HG03280 (cell line): ENCODE measurements at regions not wholly inside any gene's neighbourhood (a gene's known extent, or its start where the extent isn't known, plus 50 kb on each side); places are given as distances from the start of the nearest gene placed in this dataset.
"Not testable (repeated sequence)": the region's sequence is repeated elsewhere in the genome, so short reads cannot be mapped to it uniquely, and the experiment has no call there.

ENCODE experiments used
- ATAC-seq: cut with Tn5 transposase; IDR thresholded peaks from one replicate; pipeline ENCODE4 v1.9.1; 2021; ENCODE audit warnings: mild to moderate bottlenecking, moderate library complexity; ENCODE audit not compliant: unreplicated experiment

DNA sequence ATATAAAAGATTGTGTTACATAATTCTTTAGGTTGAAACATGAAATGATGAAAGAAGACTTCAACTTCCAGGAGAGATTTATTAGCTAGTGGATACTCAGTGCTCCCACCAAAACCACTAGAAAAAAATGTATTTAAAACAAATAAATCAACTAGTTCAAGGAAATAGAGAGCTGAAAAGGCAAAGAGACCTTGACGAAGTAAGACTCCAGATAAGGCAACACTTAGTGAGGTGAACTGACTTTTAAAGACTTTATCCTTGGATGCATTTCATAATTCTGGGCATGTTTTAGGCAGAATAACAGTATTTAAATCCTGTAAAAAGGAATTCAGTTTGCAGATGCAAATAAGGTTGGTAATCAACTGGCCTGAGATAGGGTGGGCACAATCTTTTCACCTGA lies 1150.7 kb downstream of the FSCB start:
- ATAC-seq: no peak

DNA sequence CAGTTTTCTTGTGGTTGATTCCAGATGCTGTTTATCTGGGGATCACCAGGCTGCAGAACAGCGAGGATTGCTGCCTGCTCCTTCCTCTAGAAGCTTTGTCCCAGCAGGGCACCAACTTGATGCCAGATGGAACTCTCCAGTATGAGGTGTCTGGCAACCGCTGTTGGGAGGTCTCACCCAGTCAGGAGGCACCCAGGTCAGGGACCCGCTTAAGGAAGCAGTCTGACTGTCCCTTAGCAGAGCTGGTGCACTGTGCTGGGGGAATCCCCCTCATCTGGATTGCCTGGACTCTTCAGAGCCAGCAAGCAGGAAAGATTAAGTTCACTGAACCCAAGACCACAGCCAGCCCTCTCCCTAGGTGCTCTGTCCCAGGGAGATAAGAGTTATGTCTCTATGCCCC lies 1165.2 kb downstream of the FSCB start:
- no peak for ATAC-seq

- no peak for ATAC-seq
Measured at GRCh38 chr14:43338713-43339112, 1168.4 kb downstream of the FSCB start.

DNA sequence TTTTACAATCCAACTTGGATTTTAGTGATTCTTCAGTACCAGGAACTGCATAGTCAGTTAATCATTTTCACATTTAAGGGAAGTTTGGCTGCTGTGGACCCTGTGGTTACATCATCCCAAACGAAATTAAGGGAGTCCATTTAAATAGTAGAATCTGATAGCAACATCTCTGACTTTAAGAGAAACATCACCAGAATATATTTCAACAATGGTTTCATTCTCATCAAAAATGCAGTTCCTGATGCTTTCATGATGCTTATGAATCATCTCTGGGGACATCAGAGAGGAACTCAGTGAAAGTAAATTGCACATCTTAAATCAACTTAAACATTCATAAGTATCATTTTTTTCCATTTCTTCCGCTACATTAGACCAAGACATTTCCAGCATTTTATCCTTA lies 1170.7 kb downstream of the FSCB start:
- no peak for ATAC-seq

GRCh38 chr14:43326501-43327407 lies 1180.3 kb downstream of the FSCB start:
- ATAC-seq: not testable (repeated sequence)

DNA sequence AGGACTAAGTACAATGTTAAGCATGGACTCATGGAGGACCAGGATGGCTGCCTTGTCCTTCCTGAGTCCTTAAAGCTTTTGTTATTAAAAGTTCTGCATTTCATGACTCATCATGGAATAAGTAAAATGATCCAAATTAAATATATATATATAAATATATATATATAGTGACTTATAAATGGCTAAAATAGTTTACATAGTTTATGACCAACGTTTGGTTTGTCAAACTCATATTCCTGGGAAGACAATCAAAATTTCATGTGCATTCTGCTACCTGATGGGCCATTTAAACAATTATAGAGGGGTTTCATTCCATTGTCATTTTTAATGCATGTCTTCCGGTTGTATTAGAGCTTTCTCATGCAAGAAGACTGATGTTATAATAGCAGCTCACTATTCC lies 1190.7 kb downstream of the FSCB start:
- no peak for ATAC-seq

DNA sequence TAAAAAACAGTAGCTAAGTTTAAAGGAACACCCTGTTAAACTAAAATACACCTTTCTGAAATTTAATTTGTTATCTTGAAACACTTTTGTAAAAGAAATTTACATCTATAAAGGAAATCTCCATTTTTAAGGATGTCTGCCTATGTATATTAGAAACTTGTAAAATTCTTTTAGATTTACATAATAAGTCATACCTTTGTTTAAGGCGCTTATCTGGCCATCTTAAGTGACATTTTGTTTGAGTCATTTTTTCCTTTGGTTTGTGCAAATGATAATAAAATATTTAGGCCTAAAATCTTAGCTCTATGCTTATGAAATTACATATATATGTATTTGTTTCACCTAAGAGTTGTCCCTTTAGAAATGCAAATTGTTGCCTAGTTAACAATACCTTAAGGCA lies 1193.4 kb downstream of the FSCB start:
- ATAC-seq: no peak

DNA sequence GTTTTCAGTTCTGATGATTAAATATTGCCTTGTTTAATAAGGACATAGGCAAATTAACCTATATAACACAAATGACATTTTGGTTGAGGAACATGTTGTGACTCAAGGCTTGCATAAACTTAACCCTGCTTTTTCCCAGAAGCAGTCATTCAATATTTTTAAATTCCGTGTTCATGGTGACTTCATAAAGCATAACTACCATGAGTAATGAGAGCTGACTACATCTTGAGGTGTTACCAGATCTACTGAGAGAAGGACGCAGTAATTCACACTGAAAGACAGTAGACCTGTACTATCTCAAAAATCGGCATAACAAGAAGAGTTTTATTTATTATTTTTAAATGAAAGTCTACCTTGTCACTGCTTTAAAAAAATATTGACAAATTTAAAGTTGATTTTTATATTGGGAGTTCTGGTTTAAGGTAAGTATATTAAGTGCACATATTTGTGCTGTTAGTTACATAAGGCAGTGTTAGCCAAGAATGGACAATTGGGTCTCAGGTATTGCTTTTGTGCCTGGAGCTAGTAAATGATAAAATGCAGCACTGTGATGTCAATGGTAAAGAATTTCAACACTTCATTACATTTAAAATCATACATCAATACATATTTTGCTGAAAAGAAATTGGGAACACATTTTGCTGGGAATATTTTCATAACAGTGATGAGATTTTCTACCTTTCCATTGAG lies 1198.5 kb downstream of the FSCB start:
- no peak for ATAC-seq

GRCh38 chr14:43307836-43308235 lies 1199.2 kb downstream of the FSCB start:
- ATAC-seq: no peak

- no peak for ATAC-seq
Measured at GRCh38 chr14:43306053-43306452, 1201.0 kb downstream of the FSCB start.

DNA sequence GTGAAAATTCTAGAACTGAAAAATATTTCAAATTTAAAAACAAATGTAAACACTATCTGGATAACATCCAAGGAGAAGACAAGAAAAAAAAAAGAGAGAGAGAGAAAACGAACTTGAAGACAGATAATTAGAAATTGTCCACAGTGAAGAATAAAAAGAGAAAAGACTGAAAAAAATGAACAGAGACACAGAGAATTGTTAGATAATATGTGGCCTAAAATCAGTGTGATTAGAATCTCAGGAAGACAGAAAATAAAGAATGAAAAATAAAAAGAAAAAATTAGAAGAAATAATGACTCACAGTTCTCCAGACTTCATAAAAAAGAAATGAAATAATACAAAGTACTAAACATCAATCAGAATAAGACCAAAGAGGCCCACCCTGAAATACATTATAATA lies 1209.3 kb downstream of the FSCB start:
- ATAC-seq: no peak

DNA sequence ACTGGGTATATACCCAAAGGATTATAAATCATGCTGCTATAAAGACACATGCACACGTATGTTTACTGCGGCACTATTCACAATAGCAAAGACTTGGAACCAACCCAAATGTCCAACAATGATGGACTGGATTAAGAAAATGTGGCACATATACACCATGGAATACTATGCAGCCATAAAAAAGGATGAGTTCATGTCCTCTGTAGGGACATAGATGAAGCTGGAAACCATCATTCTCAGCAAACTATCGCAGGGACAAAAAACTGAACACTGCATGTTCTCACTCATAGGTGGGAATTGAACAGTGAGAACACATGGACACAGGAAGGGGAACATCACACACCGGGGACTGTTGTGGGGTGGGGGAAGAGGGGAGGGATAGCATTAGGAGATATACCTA lies 1211.0 kb downstream of the FSCB start:
- not testable (repeated sequence) for ATAC-seq

- no peak for ATAC-seq
Measured at GRCh38 chr14:43285575-43285974, 1221.5 kb downstream of the FSCB start.

DNA sequence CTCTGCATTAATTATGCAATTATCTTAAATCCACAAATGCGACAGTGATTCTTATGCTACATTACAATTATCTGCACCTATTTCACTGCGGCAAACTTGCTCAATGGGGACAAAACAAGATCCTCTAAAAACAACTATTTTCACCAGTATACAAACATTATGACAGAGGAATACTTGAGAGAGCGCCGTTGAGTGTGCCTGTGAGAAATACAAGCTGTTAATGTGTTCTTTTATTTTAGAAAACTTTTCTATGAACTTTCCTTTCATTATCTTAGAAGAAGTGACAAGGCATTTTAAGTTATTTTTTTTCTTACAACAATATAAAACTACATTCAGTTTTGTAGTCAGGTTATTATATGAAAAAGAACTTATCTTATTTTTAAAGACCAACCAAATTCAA lies 1247.0 kb downstream of the FSCB start:
- no peak for ATAC-seq

- no peak for ATAC-seq
Measured at GRCh38 chr14:43258396-43258795, 1248.7 kb downstream of the FSCB start.

- not testable (repeated sequence) for ATAC-seq
Measured at GRCh38 chr14:43256996-43257395, 1250.1 kb downstream of the FSCB start.

DNA sequence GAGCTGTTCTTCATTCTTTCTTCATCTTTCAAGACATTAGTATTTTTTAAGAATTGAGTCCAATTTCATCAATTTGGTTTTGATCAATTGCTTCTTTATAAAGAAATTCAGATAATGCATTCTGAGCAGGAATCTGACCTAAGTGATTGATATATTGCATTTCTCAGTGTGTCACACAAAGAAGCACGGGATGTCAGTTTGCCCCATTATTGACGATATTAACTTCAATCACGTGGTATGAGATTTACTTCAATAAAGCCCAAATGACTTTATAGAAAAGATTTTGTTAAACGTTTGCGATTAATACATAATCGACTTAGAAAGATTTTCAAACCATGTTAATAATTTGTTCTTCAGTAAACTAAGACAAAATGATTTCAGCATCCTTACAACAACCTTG lies 1254.2 kb downstream of the FSCB start:
- ATAC-seq: no peak

DNA sequence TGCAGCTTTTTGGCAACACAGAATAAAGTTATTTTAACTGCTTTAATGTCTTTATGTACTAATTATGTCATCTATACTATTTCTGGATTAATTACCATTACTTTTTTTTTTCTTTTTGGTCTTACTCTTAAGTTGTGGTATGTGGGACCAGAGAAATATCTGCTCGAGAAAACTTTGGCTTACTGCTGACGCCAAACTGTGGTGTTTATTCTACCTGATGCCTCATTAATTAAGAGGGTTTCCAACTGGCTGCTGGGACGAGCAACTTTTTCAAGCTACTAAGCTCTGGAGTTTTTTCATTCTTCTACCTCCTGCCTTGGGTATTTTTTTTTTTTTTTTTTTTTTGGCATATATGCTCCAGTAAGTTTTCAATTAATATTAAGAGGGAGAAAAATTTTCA lies 1257.5 kb downstream of the FSCB start:
- no peak for ATAC-seq

- no peak for ATAC-seq
Measured at GRCh38 chr14:43249116-43249515, 1258.0 kb downstream of the FSCB start.

GRCh38 chr14:43247877-43248276 lies 1259.2 kb downstream of the FSCB start:
- no peak for ATAC-seq

- no peak for ATAC-seq
Measured at GRCh38 chr14:43244142-43244625, 1262.9 kb downstream of the FSCB start.

DNA sequence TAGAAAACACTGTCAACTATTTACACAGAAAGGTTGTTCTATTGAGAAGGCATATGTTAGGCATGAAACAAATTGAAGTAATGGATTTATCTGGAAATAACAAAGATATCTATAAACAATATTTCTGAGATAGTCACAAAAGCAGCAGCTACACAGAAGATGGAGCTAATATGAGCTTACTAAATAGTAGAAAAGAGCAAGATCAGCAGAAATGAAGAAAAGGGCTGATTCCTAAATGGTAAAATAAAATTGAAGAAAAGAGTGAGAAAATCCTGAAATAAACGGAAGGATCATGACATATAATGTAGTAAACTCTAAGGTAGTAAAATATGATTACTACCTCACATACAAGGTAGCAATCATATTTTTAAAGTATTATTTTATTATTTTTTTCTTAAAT lies 1263.9 kb downstream of the FSCB start:
- no peak for ATAC-seq
